PFSK-1 (cell line): ENCODE measurements at regions not wholly inside any gene's neighbourhood (a gene's known extent, or its start where the extent isn't known, plus 50 kb on each side); places are given as distances from the start of the nearest gene placed in this dataset.

Experiments used
- POLR2AphosphoS5 ChIP-seq: IDR thresholded peaks from 2 replicates; pipeline ENCODE4 v1.6.1; 2012; ENCODE audit warnings: low read depth, mild to moderate bottlenecking, control low read depth, low read length, moderate library complexity
- SIN3A ChIP-seq: IDR thresholded peaks from 2 replicates; pipeline ENCODE4 v1.6.1; 2012; ENCODE audit warnings: mild to moderate bottlenecking, low read length, moderate library complexity, borderline replicate concordance; ENCODE audit not compliant: insufficient read depth

DNA sequence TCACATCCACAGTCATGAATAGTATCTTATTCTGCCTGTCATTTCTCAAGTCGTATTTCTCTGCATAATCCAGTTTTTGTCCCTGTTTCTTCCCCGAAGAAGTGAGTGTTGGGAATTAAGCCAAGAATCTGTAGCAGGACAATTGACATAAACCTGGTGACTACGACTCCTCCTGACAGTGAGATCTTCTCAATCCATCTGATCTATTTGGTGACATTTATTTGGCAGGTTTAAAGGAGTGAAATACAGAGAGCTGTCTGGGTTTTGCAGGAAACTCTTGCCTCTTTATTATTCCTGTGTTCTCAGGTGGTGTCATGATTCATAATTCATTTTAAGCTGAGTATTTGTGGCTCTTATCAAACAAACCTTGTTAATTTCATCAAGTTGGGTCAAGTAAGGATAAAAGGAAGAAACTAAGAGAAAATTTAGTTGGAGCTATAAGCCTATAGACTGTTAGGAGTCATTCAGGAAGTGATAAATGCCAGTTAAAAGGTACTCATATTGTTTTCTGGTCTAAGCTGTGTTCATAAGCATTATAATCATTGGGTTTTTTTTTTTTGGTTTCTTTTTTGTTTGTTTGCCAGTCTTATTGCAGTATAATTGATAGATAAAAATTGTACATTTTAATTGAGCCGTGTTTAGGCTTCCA is 95.9 kb upstream of the PCSK1 start:
- TF ChIP-seq POLR2AphosphoS5 (no peak), SIN3A (no peak)
